GM18517 (cell line): ENCODE measurements at regions not wholly inside any gene's neighbourhood (a gene's known extent, or its start where the extent isn't known, plus 50 kb on each side); places are given as distances from the start of the nearest gene placed in this dataset.
"Not testable (repeated sequence)": the region's sequence is repeated elsewhere in the genome, so short reads cannot be mapped to it uniquely, and the experiment has no call there.

ENCODE experiments used
- ATAC-seq: cut with Tn5 transposase; IDR thresholded peaks from one replicate; pipeline ENCODE4 v1.9.1; 2021; ENCODE audit warnings: mild to moderate bottlenecking, moderate library complexity; ENCODE audit not compliant: unreplicated experiment

DNA sequence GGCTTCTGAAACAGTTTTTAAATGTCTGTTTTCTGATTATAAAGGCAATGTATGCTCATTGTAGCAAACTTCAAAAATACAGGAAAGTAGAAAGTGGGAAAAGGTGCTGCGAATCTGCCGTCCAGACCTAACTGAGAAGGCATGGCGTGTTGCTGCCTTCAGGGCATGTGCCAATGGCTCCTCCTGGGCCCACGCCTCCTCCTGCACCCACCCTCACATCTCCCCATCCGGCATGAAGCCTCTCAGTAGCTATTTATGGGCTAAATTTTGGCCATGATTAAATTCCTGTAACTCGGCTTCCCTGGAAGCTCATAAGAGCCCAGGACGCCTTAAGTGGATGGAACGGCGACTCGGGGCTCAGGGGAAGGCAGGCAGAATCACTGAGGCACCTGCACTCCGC is 153.8 kb downstream of the LAT start:
- not testable (repeated sequence) for ATAC-seq

DNA sequence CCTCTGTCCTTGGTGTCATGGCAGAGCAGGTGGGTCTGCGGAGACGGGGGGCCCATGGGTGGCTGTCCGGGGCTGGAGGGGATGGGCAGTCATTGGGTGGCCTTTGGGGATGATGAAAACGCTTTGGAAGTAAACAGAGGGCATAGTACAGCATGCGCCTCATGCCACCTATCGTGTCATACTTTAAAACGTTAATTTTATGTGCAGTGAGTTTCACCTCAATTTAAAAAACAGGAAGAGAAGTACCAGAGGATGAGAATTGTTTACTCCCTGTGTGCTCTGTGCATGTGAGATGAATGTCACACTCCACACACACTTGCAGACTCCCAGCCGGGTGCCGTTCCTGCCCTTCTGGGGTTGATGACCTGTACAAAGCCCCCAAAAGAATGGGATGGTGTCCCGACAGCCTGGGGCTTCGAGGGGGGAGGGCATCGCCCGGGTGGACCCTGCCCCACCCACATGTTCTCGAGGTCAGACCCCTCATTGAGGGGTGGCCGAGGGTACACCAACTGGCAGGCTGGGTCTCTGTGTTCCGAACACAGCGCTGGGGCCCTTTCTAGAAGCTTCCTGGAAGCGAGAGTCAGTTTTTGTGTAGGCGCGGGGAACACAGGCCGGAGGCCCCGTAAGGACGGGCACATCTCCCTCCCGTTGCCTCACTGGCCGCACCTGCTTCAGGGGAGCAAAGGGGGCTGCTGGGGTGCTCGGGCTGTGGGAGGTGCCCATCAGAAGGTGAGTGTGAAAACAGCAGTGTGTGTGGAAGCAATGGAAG is 153.2 kb downstream of the LAT start:
- not testable (repeated sequence) for ATAC-seq

GRCh38 chr16:29137461-29137860 is 152.6 kb downstream of the LAT start:
- ATAC-seq, result not testable (repeated sequence)

DNA sequence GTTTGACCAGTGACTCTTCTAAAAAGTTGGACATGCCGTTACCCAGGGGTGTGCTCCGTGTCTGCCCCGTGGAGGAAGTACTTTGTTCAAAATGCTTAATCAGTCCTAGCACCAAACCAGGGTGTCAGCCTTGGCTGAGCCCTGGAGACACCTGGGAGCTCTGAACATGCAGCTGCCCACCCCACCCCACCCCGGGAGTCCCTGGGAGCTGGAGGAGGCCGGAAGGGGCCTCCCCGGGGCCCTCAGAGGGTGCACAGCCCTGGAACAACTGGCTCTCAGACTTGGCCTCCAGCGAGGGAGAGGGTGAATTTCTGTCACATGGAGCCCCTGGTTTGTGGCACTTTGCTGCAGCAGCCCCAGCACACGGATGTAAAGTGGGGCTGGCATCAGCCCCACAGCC is 152.1 kb downstream of the LAT start:
- not testable (repeated sequence) for ATAC-seq

- ATAC-seq, result not testable (repeated sequence)
These were observed 151.3 kb downstream of the LAT start for GRCh38 chr16:29136046-29136696.

GRCh38 chr16:29135098-29135497 is 150.2 kb downstream of the LAT start:
- ATAC-seq, result not testable (repeated sequence)

DNA sequence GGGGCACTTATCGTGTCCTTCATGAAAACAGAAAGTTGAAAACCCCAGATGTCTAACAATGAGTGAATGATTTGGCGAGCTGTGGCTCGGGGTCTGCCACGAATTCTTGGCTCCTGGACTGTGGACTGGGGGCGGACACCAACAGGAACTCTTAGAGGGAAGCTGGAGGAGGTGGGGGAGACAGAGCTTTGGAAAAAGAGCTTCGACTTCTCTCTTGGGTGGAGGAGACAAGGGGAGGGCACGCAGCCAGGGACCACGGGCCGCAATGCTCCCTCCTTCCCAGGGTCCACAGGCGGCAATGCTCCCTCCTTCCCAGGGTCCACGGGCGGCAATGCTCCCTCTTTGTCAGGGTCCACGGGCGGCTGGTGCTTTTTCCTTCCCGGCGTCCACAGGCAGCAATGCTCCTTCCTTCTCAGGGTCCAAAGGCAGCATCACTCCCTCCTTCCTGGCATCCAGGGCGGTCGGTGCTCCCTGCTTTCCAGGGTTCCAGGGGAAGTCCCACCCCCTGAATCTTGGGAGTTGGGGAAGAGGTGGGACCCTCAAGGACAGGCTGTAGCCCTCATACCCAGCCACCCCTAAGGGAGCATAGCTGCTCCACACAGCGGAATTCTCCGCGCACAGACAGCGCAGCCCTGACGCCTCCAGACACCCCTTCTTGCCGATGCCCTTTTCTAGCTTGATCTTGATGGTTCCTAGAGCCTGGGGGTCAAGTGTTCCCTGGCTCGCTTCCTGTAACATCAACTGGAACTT is 149.0 kb downstream of the LAT start:
- not testable (repeated sequence) for ATAC-seq

DNA sequence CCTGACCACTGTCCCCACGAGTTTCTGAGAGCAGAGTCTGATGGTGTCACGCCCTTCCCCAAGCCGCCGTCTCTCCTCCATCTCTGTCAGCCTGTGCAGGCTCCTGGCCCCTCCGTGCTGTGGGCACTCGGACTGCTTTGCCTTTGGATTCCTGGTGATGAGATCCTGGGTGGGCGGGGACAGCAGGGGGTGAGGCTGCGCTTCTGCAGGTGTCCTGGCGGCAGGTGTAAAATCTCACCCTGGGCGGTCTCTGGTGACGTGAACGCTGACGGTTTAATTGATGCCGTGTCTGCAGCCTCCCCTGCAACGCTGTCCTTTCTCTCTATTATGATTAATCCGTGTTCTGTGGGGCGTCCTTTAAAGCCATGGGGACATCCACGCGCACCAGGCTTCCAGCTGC is 148.0 kb downstream of the LAT start:
- not testable (repeated sequence) for ATAC-seq

DNA sequence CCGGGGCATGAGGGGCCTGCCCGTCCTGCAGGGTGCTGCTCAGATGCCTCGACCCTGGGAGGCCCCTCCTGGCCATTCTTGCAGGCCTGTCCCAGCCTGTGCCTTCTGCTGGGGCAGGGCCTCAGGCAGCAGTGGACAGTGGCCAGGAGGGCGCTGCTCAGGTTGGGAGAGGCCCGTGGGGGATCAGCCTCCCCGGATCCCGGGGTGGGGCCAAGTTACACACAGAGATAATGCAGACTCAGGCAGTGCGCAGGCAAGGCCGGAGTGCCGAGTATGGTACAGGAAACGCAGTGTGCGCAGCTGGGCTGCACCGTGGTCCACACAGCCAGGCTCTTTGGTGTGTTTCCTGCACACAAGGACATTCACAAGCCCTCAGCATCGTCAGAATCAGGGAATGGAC is 147.6 kb downstream of the LAT start:
- not testable (repeated sequence) for ATAC-seq

DNA sequence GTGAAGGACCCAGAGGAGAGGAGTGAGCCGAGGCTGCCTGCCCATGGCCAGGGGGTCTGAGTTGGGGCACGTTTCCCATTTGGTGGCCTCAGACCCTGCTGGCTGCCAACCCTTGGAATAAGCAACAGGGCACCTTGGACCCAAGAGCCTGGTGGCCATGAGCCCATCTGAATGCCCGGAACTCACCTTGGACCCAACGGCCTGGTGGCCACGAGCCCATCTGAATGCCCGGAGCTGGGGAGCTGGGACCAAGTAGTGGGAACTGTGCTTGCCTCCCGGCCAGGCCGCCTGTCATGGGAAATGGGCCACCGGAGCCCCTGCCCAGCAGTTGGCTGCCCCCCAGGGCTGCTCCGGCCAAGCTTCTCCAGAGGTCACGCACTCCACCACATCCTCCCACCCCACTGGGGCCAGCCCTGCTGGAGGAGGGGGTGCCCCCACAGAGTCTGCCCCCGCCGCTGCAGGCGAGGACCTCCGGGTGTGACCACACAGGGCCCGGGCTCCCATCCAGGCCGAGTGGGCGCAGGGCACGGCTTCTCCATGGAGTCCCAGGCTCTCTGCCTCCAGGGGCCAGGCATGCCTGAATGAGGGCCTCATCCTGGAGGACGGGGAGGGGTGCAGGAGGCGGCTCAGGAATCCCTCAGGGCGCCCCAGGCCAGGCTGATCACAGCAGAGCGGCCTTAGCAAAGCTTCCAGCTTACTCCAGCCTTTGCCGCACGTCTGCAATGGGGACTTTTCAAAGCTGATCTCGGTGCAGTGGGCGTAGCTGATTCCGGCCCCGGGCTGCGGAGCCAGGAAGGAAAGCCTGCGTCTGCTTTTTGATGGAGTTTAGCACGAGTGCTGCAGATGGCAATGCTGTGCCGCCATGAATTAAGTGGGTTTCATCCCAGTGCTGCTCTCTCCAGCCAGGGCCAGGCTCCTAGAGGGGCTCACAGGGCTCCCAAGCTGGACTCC is 146.3 kb downstream of the LAT start:
- not testable (repeated sequence) for ATAC-seq

DNA sequence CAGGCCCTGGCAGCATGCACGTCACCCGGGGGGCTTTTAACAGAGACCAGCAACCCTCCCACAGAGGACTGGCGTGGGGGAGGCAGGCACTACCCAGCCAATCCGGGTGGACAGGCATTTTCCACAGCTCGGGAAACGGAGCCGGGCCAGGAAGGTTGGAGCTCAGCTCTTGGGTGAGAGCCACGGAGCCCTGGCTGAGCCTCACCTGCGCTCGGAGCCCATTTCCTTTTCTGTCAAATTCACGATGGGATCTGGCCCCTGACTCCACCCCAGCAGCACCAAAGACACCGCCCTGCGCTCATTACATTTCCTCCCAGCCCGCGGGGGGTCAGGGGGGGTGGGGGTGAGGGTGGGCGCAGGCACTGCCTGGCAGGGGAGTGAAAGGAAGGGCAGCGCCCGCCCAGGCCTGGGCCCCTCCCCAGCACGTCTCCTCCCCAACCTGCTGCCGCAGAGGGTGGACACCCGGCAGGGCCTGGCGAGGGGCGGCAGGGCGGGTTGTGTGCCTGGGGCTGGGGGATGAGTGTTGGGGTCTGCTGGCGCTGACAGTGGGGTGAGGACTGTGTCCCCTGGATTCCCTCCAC is 145.4 kb downstream of the LAT start:
- ATAC-seq, result not testable (repeated sequence)

- not testable (repeated sequence) for ATAC-seq
These were observed 144.7 kb downstream of the LAT start for GRCh38 chr16:29129458-29130038.

- not testable (repeated sequence) for ATAC-seq
These were observed 144.0 kb downstream of the LAT start for GRCh38 chr16:29128732-29129457.

DNA sequence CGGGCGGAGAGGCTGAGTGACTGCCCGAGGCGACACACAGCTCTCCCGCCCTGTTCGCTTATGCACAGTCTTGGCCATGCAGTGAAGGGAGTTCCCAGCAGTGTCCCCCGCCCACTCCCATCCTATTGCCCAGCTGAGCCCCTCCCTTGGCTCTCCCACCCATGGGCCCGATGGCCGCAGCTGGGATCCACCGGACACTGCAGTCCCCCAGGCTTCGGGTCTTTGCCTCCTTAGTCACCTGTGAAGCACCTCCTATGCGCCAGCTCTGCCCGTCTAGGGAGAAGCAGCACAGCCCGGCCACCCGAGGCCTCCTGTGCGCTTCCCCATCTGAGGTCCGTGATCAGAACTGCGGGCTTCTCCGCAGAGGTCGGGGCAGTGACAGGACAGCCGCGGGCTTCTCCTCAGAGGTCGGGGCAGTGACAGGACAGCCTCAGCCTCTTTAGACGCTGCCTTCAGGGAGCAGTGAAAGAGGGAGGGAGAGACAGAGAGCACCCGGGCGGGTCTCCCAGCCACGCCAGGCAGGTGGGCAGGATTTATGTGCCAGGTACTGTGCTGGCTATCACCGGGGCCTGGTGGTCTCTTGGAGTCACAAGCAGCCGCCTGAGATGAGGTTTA is 143.1 kb downstream of the LAT start:
- ATAC-seq, result not testable (repeated sequence)

DNA sequence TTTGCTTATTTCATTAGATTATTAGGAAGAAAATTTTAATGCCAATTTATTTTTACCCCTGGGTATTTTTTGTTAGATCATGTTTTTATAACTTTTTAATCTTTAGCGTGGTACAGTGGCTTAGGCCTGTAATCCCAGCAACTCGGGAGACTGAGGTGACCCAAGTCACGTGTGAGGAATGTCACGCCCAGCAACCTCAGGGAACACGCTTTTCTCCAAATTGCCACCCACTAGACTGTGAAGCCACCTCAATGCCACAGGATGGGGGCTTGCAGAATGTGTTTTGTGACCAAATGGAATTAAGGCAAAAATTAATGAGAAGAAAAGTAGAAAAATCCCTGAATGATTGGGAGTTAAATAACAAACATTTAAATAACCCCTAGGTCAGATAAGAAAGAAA is 141.8 kb downstream of the LAT start:
- ATAC-seq, result no peak

DNA sequence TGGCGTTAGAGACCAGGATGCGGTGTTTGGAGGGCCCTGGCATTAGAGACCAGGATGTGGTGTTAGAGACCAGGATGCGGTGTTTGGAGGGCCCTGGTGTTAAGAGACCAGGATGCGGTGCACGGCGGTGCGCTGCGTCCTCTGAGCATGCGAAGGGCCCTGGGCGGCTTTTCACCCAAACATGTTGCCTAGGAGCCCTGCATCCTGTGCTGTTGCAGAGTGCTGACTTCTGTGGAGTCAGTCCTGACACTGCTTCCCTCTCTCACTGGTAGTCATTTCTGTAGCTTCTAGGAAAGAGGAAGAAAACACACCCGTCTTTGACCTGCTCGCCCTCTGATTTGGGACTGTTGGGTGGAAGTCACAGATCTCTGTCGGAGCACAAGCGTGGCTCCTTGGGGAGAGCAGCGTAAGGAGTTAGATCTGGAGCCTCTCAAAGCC is 141.2 kb downstream of the LAT start:
- no peak for ATAC-seq

DNA sequence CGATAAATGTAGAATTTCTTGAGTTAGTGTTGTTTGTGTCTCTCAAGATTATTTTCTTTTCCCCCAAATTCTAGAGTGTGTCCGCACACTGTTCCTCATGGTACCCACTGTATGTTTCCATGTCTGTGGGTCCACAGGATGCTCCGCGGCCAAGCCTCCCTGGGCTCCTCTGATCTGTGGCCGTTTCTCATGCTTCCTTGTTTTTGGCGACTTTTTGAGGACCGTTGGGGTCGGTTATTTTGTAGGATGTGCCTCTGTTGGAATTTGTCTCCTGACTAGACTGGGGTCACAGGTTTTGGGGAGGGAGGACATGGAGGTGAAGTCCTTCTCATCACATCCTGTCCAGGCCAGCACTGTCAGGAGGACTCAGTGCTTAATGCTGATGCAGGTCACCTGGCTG is 140.0 kb downstream of the LAT start:
- ATAC-seq, result no peak

DNA sequence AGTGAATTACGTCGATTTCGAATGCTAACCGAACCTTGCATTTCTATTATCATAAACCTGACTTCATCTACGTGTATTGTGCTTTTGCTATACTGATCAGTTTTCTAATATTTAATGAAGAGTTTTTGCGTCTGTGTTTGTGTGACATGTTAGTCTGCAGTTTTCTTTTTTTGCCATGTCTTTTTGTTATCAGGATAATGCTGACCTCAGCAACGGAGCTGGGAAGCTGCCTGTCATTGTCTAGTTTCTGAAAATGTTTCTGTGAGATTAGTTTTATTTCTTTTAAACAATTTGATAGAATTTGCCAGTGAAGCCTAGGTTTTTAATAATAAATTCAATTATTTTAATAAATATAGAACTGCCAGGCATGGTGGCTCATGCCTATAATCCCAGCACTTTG is 139.3 kb downstream of the LAT start:
- not testable (repeated sequence) for ATAC-seq

- ATAC-seq, result not testable (repeated sequence)
These were observed 135.8 kb downstream of the LAT start for GRCh38 chr16:29120680-29121079.
